DND-41 (cell line): ENCODE measurements at regions not wholly inside any gene's neighbourhood (a gene's known extent, or its start where the extent isn't known, plus 50 kb on each side); places are given as distances from the start of the nearest gene placed in this dataset.

Source experiments
- EZH2 ChIP-seq: IDR thresholded peaks from 3 replicates; pipeline ENCODE4 v1.6.1; 2012; ENCODE audit warnings: borderline replicate concordance, low read depth, mild to moderate bottlenecking, moderate library complexity, low read length, inconsistent platforms; ENCODE audit not compliant: severe bottlenecking
- TF ChIP-seq, protein P1 (sequence below): IDR thresholded peaks from 2 replicates; pipeline ENCODE4 v1.5.1; 2012; ENCODE audit warnings: borderline replicate concordance, low read length, moderate library complexity, mild to moderate bottlenecking; ENCODE audit not compliant: poor library complexity, severe bottlenecking; ENCODE audit errors: extremely low read depth

DNA sequence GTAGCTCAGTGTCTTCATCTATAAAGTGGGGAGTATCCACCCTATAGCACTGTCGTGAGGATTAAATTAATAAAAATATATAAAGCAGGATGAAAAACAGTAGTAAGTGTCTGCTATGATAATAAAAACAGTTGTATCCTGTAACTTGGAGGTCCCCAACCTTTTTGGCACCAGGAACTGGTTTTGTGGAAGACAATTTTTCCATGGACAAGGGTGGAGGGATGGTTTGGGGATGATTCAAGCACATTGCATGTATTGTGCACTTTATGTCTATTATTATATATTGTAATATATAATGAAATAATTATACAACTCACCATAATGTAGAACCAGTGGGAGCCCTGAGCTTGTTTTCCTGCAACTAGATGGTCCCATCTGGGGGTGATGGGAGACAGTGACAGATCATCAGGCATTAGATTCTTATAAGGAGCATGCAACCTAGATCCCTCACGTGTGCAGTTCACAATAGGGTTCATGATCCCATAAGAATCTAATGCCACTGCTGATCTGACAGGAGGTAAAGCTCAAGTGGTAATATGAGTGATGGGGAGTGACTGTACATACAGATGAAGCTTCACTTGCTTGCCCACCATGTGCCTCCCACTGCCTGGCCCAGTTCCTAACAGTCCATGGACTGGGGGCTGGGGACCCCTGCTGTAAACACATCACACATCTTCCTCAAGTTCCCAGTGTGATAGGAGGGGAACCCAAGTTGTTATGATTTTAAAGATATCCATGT, 177.4 kb upstream of the DAPK1 start:
- TF ChIP-seq, protein P1, sequence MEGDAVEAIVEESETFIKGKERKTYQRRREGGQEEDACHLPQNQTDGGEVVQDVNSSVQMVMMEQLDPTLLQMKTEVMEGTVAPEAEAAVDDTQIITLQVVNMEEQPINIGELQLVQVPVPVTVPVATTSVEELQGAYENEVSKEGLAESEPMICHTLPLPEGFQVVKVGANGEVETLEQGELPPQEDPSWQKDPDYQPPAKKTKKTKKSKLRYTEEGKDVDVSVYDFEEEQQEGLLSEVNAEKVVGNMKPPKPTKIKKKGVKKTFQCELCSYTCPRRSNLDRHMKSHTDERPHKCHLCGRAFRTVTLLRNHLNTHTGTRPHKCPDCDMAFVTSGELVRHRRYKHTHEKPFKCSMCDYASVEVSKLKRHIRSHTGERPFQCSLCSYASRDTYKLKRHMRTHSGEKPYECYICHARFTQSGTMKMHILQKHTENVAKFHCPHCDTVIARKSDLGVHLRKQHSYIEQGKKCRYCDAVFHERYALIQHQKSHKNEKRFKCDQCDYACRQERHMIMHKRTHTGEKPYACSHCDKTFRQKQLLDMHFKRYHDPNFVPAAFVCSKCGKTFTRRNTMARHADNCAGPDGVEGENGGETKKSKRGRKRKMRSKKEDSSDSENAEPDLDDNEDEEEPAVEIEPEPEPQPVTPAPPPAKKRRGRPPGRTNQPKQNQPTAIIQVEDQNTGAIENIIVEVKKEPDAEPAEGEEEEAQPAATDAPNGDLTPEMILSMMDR = no peak
- TF ChIP-seq EZH2 = no peak
